ENCODE measurements at regions not wholly inside any gene's neighbourhood (a gene's known extent, or its start where the extent isn't known, plus 50 kb on each side); places are given as distances from the start of the nearest gene placed in this dataset.

GRCh38 chr5:2166306-2166978 lies 283.7 kb upstream of the IRX4 start:
- Mint-ChIP-seq H3K36me3 (ENCODE audit: low read depth) (no peaks in the 10 kb centered on the region), H3K4me3 (no peak overlapping the region), H3K27me3 (peaks cover 44% of the 10 kb centered on the region), H3K4me1 (no peaks in the 10 kb centered on the region), H3K27ac (no peak overlapping the region)
- no peaks in the 10 kb centered on the region for H3K9me3 ChIP-seq (ENCODE audit: control insufficient read depth, low read length, poor library complexity, severe bottlenecking)
- no peak for ATAC-seq
- no peak for DNase-seq

GRCh38 chr5:2165615-2166305 lies 283.0 kb upstream of the IRX4 start:
- peaks cover 39% of the 10 kb centered on the region for H3K27me3 Mint-ChIP-seq
- DNase-seq (no peak), ATAC-seq (no peak)
- H3K27ac Mint-ChIP-seq: no peak overlapping the region
- no peaks in the 10 kb centered on the region for H3K36me3 Mint-ChIP-seq (ENCODE audit: low read depth)
- no peak overlapping the region for H3K4me3 Mint-ChIP-seq
- no peaks in the 10 kb centered on the region for H3K4me1 Mint-ChIP-seq
- H3K9me3 ChIP-seq (ENCODE audit: control insufficient read depth, low read length, poor library complexity, severe bottlenecking): no peaks in the 10 kb centered on the region

DNA sequence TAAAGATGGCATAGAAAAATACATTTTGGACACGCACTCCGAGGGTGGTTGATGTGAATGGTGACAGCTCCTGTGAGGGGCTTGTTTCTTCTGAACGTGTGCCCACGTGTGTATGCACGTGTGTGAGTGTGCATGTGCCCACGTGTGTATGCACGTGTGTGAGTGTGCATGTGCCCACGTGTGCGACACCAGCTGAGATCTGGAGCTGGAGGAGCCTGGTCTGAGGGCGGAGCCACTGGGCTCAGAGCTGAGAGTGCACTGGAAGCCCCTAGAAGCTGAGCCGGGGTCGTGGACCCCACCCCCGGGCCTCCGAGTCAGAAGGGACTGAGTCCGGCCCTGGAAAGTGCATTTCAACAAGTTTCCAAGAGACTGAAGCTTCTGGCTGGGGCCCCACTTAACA lies 282.5 kb upstream of the IRX4 start:
- Mint-ChIP-seq H3K4me3 (no peak overlapping the region), H3K36me3 (ENCODE audit: low read depth) (no peaks in the 10 kb centered on the region), H3K27ac (no peak overlapping the region)

GRCh38 chr5:2164586-2164985 lies 281.9 kb upstream of the IRX4 start:
- no peaks in the 10 kb centered on the region for H3K4me1 Mint-ChIP-seq
- DNase-seq: no peak
- H3K36me3 Mint-ChIP-seq (ENCODE audit: low read depth): no peaks in the 10 kb centered on the region
- peaks cover 32% of the 10 kb centered on the region for H3K27me3 Mint-ChIP-seq
- H3K27ac Mint-ChIP-seq: no peak overlapping the region
- ATAC-seq: no peak
- H3K4me3 Mint-ChIP-seq: no peak overlapping the region
- no peaks in the 10 kb centered on the region for H3K9me3 ChIP-seq (ENCODE audit: control insufficient read depth, low read length, poor library complexity, severe bottlenecking)

More for the DNA sequence above, 282.5 kb upstream of the IRX4 start:
- Mint-ChIP-seq H3K27me3 (peaks cover 34% of the 10 kb centered on the region), H3K4me1 (no peaks in the 10 kb centered on the region)
- DNase-seq (no peak), ATAC-seq (no peak)
- H3K9me3 ChIP-seq (ENCODE audit: control insufficient read depth, low read length, poor library complexity, severe bottlenecking): no peaks in the 10 kb centered on the region

DNA sequence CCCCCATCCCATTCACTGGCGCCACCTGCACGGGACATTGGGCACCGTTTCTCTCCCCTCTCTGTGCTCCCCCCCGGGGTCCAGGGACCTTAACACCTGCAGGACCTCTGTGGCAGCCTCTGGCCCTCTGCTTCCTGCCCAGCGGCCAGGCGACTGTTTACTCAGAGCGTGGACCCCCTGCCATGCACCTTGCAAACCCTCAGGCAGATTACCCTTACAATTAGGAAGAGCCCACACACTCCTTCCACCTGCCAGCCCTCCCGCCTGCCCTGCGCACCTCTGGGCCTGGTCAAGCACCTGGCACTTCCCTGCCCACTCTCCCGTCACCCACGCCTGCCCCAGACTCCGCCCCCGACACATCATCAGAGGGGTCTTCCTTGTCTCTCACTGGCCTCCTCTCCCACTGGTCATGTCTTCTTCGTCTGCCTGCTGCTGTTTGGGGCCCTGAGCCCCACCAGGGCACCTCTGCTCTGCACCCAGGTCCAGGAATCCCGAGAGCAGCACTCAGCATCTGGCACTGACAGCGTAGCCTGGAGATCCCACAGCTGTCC lies 281.3 kb upstream of the IRX4 start:
- H3K9me3 ChIP-seq (ENCODE audit: control insufficient read depth, low read length, poor library complexity, severe bottlenecking): no peaks in the 10 kb centered on the region
- H3K27ac Mint-ChIP-seq: no peak overlapping the region
- no peak for DNase-seq
- no peaks in the 10 kb centered on the region for H3K36me3 Mint-ChIP-seq (ENCODE audit: low read depth)
- H3K4me1 Mint-ChIP-seq: no peaks in the 10 kb centered on the region
- H3K4me3 Mint-ChIP-seq: no peak overlapping the region
- no peak for ATAC-seq
- H3K27me3 Mint-ChIP-seq: peaks cover 26% of the 10 kb centered on the region

GRCh38 chr5:2163060-2163856 lies 280.5 kb upstream of the IRX4 start:
- DNase-seq (no peak), ATAC-seq (no peak)
- Mint-ChIP-seq H3K4me1 (no peaks in the 10 kb centered on the region), H3K4me3 (no peak overlapping the region), H3K27me3 (peaks cover 25% of the 10 kb centered on the region), H3K36me3 (ENCODE audit: low read depth) (no peaks in the 10 kb centered on the region), H3K27ac (no peak overlapping the region)
- no peaks in the 10 kb centered on the region for H3K9me3 ChIP-seq (ENCODE audit: control insufficient read depth, low read length, poor library complexity, severe bottlenecking)

GRCh38 chr5:2160811-2161210 lies 278.1 kb upstream of the IRX4 start:
- no peaks in the 10 kb centered on the region for H3K9me3 ChIP-seq (ENCODE audit: control insufficient read depth, low read length, poor library complexity, severe bottlenecking)
- Mint-ChIP-seq H3K4me3 (no peak overlapping the region), H3K4me1 (no peaks in the 10 kb centered on the region), H3K27ac (no peak overlapping the region), H3K27me3 (peaks cover 17% of the 10 kb centered on the region), H3K36me3 (ENCODE audit: low read depth) (no peaks in the 10 kb centered on the region)
- ATAC-seq (no peak), DNase-seq (no peak)

DNA sequence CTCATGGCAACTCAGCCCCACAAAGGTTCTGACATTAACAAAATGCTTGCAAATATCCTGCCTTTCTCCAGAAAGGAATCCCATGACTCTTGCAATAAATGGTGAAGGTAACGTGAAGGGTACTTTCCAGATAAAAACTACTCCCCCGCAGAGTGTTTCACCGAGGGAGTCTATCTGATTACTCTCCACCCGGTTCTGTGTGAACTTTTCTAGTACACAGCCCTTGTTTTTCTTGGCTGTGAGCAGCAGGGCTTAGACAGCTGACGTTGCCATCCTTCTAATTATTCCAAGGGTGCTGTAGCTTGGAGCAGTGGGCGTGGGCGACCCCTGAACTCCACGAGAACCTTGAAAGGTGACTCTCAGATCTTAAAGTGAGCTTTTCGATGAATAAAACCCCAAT lies 276.0 kb upstream of the IRX4 start:
- peaks cover under 1% of the 10 kb centered on the region for H3K27me3 Mint-ChIP-seq
- no peaks in the 10 kb centered on the region for H3K36me3 Mint-ChIP-seq (ENCODE audit: low read depth)
- H3K27ac Mint-ChIP-seq: no peak overlapping the region
- ATAC-seq (no peak), DNase-seq (no peak)
- H3K4me1 Mint-ChIP-seq: no peaks in the 10 kb centered on the region
- H3K4me3 Mint-ChIP-seq: no peak overlapping the region
- H3K9me3 ChIP-seq (ENCODE audit: control insufficient read depth, low read length, poor library complexity, severe bottlenecking): no peaks in the 10 kb centered on the region

GRCh38 chr5:2158109-2158508 lies 275.4 kb upstream of the IRX4 start:
- Mint-ChIP-seq H3K36me3 (ENCODE audit: low read depth) (no peaks in the 10 kb centered on the region), H3K27ac (no peak overlapping the region), H3K27me3 (no peaks in the 10 kb centered on the region), H3K4me1 (no peaks in the 10 kb centered on the region), H3K4me3 (no peak overlapping the region)
- ATAC-seq (no peak), DNase-seq (no peak)
- H3K9me3 ChIP-seq (ENCODE audit: control insufficient read depth, low read length, poor library complexity, severe bottlenecking): no peaks in the 10 kb centered on the region

GRCh38 chr5:2157372-2157771 lies 274.6 kb upstream of the IRX4 start:
- H3K27ac Mint-ChIP-seq: no peak overlapping the region
- H3K27me3 Mint-ChIP-seq: no peaks in the 10 kb centered on the region
- no peaks in the 10 kb centered on the region for H3K36me3 Mint-ChIP-seq (ENCODE audit: low read depth)
- ATAC-seq (no peak), DNase-seq (no peak)
- H3K9me3 ChIP-seq (ENCODE audit: control insufficient read depth, low read length, poor library complexity, severe bottlenecking): no peaks in the 10 kb centered on the region
- H3K4me1 Mint-ChIP-seq: no peaks in the 10 kb centered on the region
- H3K4me3 Mint-ChIP-seq: no peak overlapping the region

DNA sequence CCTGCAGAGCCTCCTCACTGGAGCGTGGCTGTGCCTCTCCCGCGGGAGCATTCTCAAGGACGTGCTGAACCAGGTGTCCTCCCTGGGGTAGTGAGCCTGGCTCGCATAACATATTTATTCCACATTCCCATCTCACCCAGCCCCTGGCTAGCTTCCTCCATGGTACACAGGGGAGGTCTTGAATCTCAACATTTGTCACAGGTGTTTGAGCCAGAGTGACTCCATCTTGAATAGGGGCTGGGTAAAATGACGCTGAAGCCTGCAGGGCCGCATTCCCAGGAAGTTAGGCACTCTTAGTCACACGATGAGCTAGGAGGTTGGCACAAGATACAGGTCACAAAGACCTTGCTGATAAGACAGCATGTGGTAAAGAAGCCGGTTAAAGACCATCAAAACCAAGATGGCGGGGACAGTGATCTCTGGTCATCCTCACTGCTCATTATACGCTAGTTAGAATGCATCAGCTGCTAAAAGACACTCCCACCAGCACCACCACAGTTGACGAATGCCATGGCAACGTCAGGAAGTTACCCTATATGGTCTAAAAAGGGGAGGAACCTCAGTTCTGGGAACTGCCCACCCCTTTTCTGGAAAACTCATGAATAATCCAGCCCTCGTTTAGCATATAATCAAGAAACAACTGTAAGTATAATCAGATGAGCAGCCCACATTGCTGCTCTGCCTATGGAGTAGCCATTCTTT lies 273.8 kb upstream of the IRX4 start:
- no peaks in the 10 kb centered on the region for H3K4me1 Mint-ChIP-seq
- ATAC-seq: no peak
- no peaks in the 10 kb centered on the region for H3K9me3 ChIP-seq (ENCODE audit: control insufficient read depth, low read length, poor library complexity, severe bottlenecking)
- DNase-seq: no peak
- H3K4me3 Mint-ChIP-seq: no peak overlapping the region
- peaks cover 1% of the 10 kb centered on the region for H3K36me3 Mint-ChIP-seq (ENCODE audit: low read depth)
- H3K27me3 Mint-ChIP-seq: no peaks in the 10 kb centered on the region
- no peak overlapping the region for H3K27ac Mint-ChIP-seq

GRCh38 chr5:2155556-2155955 lies 272.8 kb upstream of the IRX4 start:
- no peak for ATAC-seq
- H3K9me3 ChIP-seq (ENCODE audit: control insufficient read depth, low read length, poor library complexity, severe bottlenecking): no peaks in the 10 kb centered on the region
- DNase-seq: no peak
- H3K4me3 Mint-ChIP-seq: no peak overlapping the region
- no peak overlapping the region for H3K27ac Mint-ChIP-seq
- H3K36me3 Mint-ChIP-seq (ENCODE audit: low read depth): peaks cover 2% of the 10 kb centered on the region
- no peaks in the 10 kb centered on the region for H3K27me3 Mint-ChIP-seq
- H3K4me1 Mint-ChIP-seq: no peaks in the 10 kb centered on the region

DNA sequence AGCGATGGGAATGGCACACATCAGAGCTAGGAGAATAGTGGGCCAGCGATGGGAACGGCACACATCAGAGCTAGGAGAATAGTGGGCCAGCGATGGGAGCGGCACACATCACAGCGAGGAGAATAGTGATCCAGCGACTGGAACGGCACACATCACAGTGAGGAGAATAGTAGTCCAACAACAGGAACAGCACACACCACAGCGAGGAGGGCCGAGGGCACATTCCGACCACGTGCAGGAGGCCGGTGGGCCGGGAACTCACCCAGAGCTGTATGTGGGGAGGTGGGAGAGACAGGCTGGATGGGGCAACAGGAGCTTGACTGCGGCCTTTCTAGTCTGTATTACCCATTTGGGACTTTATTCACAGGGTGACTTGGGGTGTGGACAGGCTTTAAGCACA lies 271.1 kb upstream of the IRX4 start:
- no peak overlapping the region for H3K4me3 Mint-ChIP-seq
- H3K27me3 Mint-ChIP-seq: peaks cover 17% of the 10 kb centered on the region
- no peaks in the 10 kb centered on the region for H3K4me1 Mint-ChIP-seq
- DNase-seq: no peak
- no peak overlapping the region for H3K27ac Mint-ChIP-seq
- peaks cover 2% of the 10 kb centered on the region for H3K36me3 Mint-ChIP-seq (ENCODE audit: low read depth)
- ATAC-seq: no peak
- no peaks in the 10 kb centered on the region for H3K9me3 ChIP-seq (ENCODE audit: control insufficient read depth, low read length, poor library complexity, severe bottlenecking)

Measured in T-helper 17 cell (primary cell).